Progenitor cell of endocrine pancreas (in vitro differentiated cells): ENCODE measurements at regions not wholly inside any gene's neighbourhood (a gene's known extent, or its start where the extent isn't known, plus 50 kb on each side); places are given as distances from the start of the nearest gene placed in this dataset.

Source experiments
- DNase-seq: peaks from one replicate; pipeline ENCODE4 v3.0.0; 2021; ENCODE audit warnings: low spot score; ENCODE audit not compliant: unreplicated experiment
- H3K27ac Mint-ChIP-seq: 2 replicates; pipeline ENCODE4 v1.8.0; 2021; ENCODE audit warnings: mild to moderate bottlenecking, moderate library complexity, mixed read lengths
- H3K27me3 Mint-ChIP-seq: 2 replicates; pipeline ENCODE4 v1.8.0; 2021; ENCODE audit warnings: mixed read lengths
- H3K36me3 Mint-ChIP-seq: 2 replicates; pipeline ENCODE4 v1.8.0; 2022; ENCODE audit warnings: mixed read lengths; ENCODE audit not compliant: insufficient read depth
- H3K4me1 Mint-ChIP-seq: 2 replicates; pipeline ENCODE4 v1.8.0; 2021; ENCODE audit warnings: low read depth, mixed read lengths
- H3K4me3 Mint-ChIP-seq: 2 replicates; pipeline ENCODE4 v1.8.0; 2021; ENCODE audit warnings: low read depth, mild to moderate bottlenecking, moderate library complexity, mixed read lengths
- H3K9me3 Mint-ChIP-seq: 2 replicates; pipeline ENCODE4 v1.8.0; 2021; ENCODE audit warnings: low read depth, mixed read lengths
- CTCF ChIP-seq: fragments of 200-600 bp; sonication (generic); IDR thresholded peaks from one replicate; pipeline ENCODE4 v1.5.0; 2021; ENCODE audit warnings: antibody characterized with exemption, mild to moderate bottlenecking; ENCODE audit not compliant: unreplicated experiment

GRCh38 chr21:35376406-35377135 lies 327.5 kb upstream of the RUNX1 start:
- Mint-ChIP-seq H3K27me3 (no peaks in the 10 kb centered on the region), H3K27ac (no peak overlapping the region), H3K4me1 (peaks cover 11% of the 10 kb centered on the region), H3K4me3 (no peak overlapping the region), H3K36me3 (no peaks in the 10 kb centered on the region), H3K9me3 (no peaks in the 10 kb centered on the region)
- TF ChIP-seq CTCF, result no peak
- no peak for DNase-seq

- no peak for TF ChIP-seq CTCF
- no peak overlapping the region for H3K27ac Mint-ChIP-seq
- H3K4me3 Mint-ChIP-seq, result no peak overlapping the region
- DNase-seq, result no peak
- H3K9me3 Mint-ChIP-seq, result no peaks in the 10 kb centered on the region
- H3K36me3 Mint-ChIP-seq, result no peaks in the 10 kb centered on the region
- no peaks in the 10 kb centered on the region for H3K27me3 Mint-ChIP-seq
- H3K4me1 Mint-ChIP-seq, result peaks cover 12% of the 10 kb centered on the region
Observed at GRCh38 chr21:35375115-35375514, 326.0 kb upstream of the RUNX1 start.

- Mint-ChIP-seq H3K4me1 (peaks cover 12% of the 10 kb centered on the region), H3K36me3 (no peaks in the 10 kb centered on the region), H3K9me3 (no peaks in the 10 kb centered on the region), H3K4me3 (no peak overlapping the region), H3K27ac (no peak overlapping the region), H3K27me3 (no peaks in the 10 kb centered on the region)
- no peak for TF ChIP-seq CTCF
- no peak for DNase-seq
Observed at GRCh38 chr21:35373998-35374397, 324.9 kb upstream of the RUNX1 start.

GRCh38 chr21:35372201-35372600 lies 323.1 kb upstream of the RUNX1 start:
- Mint-ChIP-seq H3K4me1 (peaks cover 12% of the 10 kb centered on the region), H3K9me3 (no peaks in the 10 kb centered on the region), H3K27me3 (no peaks in the 10 kb centered on the region), H3K36me3 (no peaks in the 10 kb centered on the region), H3K27ac (no peak overlapping the region), H3K4me3 (no peak overlapping the region)
- DNase-seq, result no peak
- no peak for TF ChIP-seq CTCF

- Mint-ChIP-seq H3K27ac (no peak overlapping the region), H3K36me3 (no peaks in the 10 kb centered on the region), H3K27me3 (no peaks in the 10 kb centered on the region), H3K4me3 (no peak overlapping the region), H3K9me3 (no peaks in the 10 kb centered on the region), H3K4me1 (peaks cover 12% of the 10 kb centered on the region)
- DNase-seq, result no peak
- no peak for TF ChIP-seq CTCF
Observed at GRCh38 chr21:35370671-35371070, 321.6 kb upstream of the RUNX1 start.
